GM12875 (cell line): ENCODE measurements at regions not wholly inside any gene's neighbourhood (a gene's known extent, or its start where the extent isn't known, plus 50 kb on each side); places are given as distances from the start of the nearest gene placed in this dataset.

Experiments used
- H3K4me3 ChIP-seq: one replicate; pipeline ENCODE4 v1.5.1; 2011; ENCODE audit warnings: low read depth, low read length, control low read depth
- CTCF ChIP-seq: IDR thresholded peaks from 2 replicates; pipeline ENCODE4 v1.5.1; 2011; ENCODE audit warnings: low read depth, mild to moderate bottlenecking, control low read depth, inconsistent platforms, low read length, moderate library complexity, borderline replicate concordance; ENCODE audit not compliant: insufficient read depth

GRCh38 chr5:35360671-35361070, 130.4 kb upstream of the PRLR start:
- no peak for TF ChIP-seq CTCF
- no peak overlapping the region for H3K4me3 ChIP-seq

GRCh38 chr5:35359859-35360258, 129.6 kb upstream of the PRLR start:
- H3K4me3 ChIP-seq: no peak overlapping the region
- TF ChIP-seq CTCF: no peak

GRCh38 chr5:35357973-35358372, 127.7 kb upstream of the PRLR start:
- H3K4me3 ChIP-seq: no peak overlapping the region
- TF ChIP-seq CTCF: no peak

GRCh38 chr5:35356725-35357124, 126.4 kb upstream of the PRLR start:
- no peak for TF ChIP-seq CTCF
- H3K4me3 ChIP-seq: no peak overlapping the region

- TF ChIP-seq CTCF: no peak
- H3K4me3 ChIP-seq: no peak overlapping the region
Measured at GRCh38 chr5:35354751-35355150, 124.5 kb upstream of the PRLR start.

GRCh38 chr5:35345222-35345621, 114.9 kb upstream of the PRLR start:
- TF ChIP-seq CTCF: 0 out of 2 replicates have a peak, but pooled peaks have one; percentile 11
- no peak overlapping the region for H3K4me3 ChIP-seq

- no peak overlapping the region for H3K4me3 ChIP-seq
- TF ChIP-seq CTCF: no peak
Measured at GRCh38 chr5:35342664-35343063, 112.4 kb upstream of the PRLR start.
